ENCODE measurements at regions not wholly inside any gene's neighbourhood (a gene's known extent, or its start where the extent isn't known, plus 50 kb on each side); places are given as distances from the start of the nearest gene placed in this dataset.

DNA sequence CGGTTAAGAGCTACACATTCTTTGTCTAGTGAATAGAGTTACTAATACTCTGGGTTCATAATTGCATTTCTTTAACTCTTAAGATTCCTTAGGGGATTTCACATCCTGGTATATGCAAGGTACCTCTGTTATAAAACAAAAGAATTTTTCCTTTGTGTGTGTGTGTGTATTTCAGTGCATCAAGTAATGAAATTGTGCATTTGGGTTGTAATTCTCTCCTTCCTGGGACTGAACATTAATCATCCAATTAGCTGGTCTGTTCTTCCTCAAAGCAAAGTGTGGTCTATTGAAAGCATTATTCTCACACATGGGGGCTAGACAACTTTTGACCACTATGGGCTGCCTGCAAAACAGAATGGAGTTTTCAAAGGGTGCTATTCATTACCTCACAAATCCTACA is 74.0 kb downstream of the ZC3H11B start:
- CTCF ChIA-PET = interaction anchor here (1.4 kb wide), 1 partner anchor 122 kb away, joined by 3 read pairs; no protein-coding TSS in a partner anchor
- no peaks in the 10 kb centered on the region for H3K4me1 Mint-ChIP-seq
- H3K27me3 Mint-ChIP-seq = no peaks in the 10 kb centered on the region
- DNase-seq = no peak
- H3K4me3 Mint-ChIP-seq = no peak overlapping the region
- H3K27ac Mint-ChIP-seq = no peak overlapping the region
- H3K36me3 Mint-ChIP-seq = no peaks in the 10 kb centered on the region
- no peaks in the 10 kb centered on the region for H3K9me3 Mint-ChIP-seq (ENCODE audit: low read depth)
- ATAC-seq = no peak

DNA sequence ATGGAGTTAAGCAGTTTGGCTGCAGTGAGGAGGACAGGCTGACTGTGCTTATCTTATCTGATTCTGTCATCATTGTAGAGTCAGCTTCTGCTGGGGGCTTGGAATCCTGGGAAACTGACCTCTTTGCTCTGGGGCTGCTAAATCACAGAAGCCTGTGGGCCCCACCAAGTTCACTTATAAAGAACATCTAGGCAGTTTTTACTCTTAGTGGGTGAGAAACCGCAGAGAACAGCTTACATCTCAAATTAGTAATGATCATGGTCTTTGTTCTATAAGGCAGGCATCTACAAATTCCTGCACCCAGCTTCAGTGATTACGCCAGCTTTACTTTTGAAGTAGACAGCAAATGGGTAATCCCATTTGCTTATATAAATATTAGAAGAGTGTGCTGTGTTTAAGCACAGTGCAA is 75.7 kb downstream of the ZC3H11B start:
- no peak for ATAC-seq
- no peaks in the 10 kb centered on the region for H3K27me3 Mint-ChIP-seq
- CTCF ChIA-PET = interaction anchor here (1.2 kb wide), 1 partner anchor 94 kb away, joined by 3 read pairs; no protein-coding TSS in a partner anchor
- H3K9me3 Mint-ChIP-seq (ENCODE audit: low read depth) = no peaks in the 10 kb centered on the region
- no peaks in the 10 kb centered on the region for H3K4me1 Mint-ChIP-seq
- no peak overlapping the region for H3K27ac Mint-ChIP-seq
- no peak for DNase-seq
- no peak overlapping the region for H3K4me3 Mint-ChIP-seq
- H3K36me3 Mint-ChIP-seq = no peaks in the 10 kb centered on the region

DNA sequence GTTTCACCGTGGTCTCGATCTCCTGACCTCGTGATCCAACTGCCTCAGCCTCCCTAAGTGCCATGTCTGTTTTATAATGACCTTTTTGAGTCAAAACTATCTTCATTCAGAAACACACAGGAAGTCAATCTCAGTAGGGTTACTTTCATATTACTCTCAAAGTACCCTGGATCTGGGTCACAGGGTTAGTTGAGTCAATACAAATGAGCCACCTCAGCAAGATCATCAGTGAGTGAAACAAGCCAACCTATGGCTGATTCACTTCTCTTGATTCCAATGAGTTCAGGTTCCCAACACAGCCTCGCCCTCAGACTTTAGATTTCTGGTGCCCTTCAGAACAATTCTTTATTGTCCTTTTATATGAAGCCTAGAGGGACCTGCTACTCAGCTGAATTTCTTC is 76.9 kb downstream of the ZC3H11B start:
- DNase-seq (no peak), ATAC-seq (no peak)
- Mint-ChIP-seq H3K27me3 (no peaks in the 10 kb centered on the region), H3K9me3 (ENCODE audit: low read depth) (no peaks in the 10 kb centered on the region), H3K36me3 (no peaks in the 10 kb centered on the region), H3K4me1 (no peaks in the 10 kb centered on the region), H3K27ac (no peak overlapping the region), H3K4me3 (no peak overlapping the region)
- CTCF ChIA-PET = no interaction called here

DNA sequence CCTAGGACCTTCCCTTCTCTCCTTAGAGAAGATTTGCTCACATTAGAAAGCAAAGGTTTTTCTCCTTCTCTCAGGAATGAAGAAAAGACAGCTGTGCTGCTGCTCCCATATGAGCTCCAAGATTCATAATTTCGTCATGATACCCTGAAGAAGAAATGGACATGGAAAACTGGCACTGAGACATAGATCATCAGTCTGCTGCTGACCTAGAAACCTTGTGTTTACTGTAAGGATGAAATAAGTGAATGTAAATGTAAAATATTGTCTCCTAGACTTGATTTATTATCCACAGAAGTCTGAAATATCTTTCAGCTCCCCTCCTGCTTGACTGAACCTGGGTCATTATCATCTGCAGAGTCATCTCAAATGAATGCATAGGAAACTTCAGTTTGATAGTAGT is 77.9 kb downstream of the ZC3H11B start:
- no peak overlapping the region for H3K27ac Mint-ChIP-seq
- no peaks in the 10 kb centered on the region for H3K4me1 Mint-ChIP-seq
- H3K36me3 Mint-ChIP-seq = no peaks in the 10 kb centered on the region
- DNase-seq (no peak), ATAC-seq (no peak)
- H3K27me3 Mint-ChIP-seq = no peaks in the 10 kb centered on the region
- no peak overlapping the region for H3K4me3 Mint-ChIP-seq
- no peaks in the 10 kb centered on the region for H3K9me3 Mint-ChIP-seq (ENCODE audit: low read depth)
- CTCF ChIA-PET = no interaction called here

DNA sequence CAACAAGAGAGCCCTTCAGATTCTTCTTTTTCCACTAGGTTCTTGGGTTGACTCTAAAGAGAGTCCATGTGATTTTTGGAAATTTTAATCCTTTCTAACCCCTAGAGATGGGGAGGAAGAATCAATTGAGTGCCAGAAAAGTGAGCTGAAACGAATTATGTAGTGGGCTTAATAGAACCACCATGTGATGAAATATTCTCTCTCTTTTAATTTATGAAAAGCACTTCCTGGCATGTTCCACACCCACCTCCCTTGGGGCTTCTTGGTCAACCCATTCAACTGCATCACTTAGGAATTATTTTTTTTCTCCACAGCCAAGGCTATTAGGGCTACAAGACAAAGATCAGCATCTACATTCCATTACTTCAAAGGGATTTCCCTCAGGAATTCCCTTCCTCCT is 79.6 kb downstream of the ZC3H11B start:
- no peak for ATAC-seq
- CTCF ChIA-PET = no interaction called here
- Mint-ChIP-seq H3K27me3 (no peaks in the 10 kb centered on the region), H3K4me3 (no peak overlapping the region), H3K9me3 (ENCODE audit: low read depth) (no peaks in the 10 kb centered on the region), H3K27ac (no peak overlapping the region), H3K36me3 (no peaks in the 10 kb centered on the region), H3K4me1 (no peaks in the 10 kb centered on the region)
- DNase-seq = no peak

DNA sequence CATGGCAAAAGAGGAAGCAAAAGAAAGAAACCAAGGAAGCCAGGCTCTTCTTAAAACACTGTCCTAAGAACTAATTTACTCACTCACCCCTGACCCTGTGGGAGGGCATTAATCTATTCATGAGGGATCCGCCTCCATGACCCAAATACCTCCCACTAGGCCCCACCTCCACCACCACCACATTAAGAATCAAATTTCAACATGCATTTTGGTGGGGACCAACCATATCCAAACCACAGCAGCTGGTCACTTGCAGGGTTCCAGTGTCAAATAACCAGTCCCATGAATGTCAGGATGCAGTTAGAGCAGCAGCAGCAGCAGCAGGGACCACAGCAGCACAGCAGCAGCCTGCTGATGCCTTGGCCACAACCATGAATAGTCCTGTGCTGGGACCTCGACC is 83.8 kb downstream of the ZC3H11B start:
- Mint-ChIP-seq H3K4me1 (no peaks in the 10 kb centered on the region), H3K4me3 (no peak overlapping the region), H3K27ac (no peak overlapping the region), H3K9me3 (ENCODE audit: low read depth) (no peaks in the 10 kb centered on the region), H3K27me3 (no peaks in the 10 kb centered on the region), H3K36me3 (no peaks in the 10 kb centered on the region)
- CTCF ChIA-PET = no interaction called here
- ATAC-seq = no peak
- DNase-seq = no peak

DNA sequence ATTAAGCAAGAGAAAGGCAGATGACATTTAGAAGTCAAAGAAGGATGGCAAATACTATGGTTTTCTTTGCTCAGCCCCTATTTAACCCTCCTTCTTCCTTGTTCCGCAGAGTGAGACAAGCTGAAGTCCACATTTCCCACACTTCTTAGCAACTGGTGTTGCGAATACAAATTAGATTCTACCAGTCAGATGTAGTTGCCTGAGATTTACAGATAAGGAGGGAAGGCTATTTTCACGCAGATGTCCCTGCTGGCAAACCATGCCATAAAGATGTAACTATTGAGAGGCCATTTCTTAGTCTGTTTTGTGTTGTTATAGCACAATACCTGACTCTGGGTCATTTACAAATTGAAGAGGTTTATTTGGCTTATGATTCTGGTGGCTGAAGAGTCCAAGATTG is 84.3 kb downstream of the ZC3H11B start:
- H3K4me3 Mint-ChIP-seq = no peak overlapping the region

DNA sequence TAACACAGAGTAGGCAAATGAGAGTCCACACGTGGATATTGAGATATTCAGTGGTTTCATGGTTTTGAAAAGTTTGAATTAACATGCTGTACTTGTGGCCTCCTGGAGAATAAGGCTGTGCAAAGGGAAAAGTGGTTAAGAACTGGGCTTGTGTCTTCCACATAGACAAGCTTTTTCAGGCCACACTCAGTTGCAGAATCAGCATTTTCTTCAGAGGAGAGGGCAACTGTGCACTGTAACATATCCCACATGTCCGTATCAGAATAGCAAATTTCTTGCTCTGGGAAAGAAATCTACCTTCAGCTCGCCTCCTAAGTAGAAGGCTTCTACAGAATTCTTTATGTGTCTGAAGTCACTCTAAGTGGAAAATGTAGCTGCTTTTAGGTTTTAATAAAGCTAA is 84.9 kb downstream of the ZC3H11B start:
- H3K9me3 Mint-ChIP-seq (ENCODE audit: low read depth) = no peaks in the 10 kb centered on the region
- DNase-seq = no peak
- no peak overlapping the region for H3K27ac Mint-ChIP-seq
- H3K4me3 Mint-ChIP-seq = no peak overlapping the region
- CTCF ChIA-PET = no interaction called here
- H3K4me1 Mint-ChIP-seq = no peaks in the 10 kb centered on the region
- ATAC-seq = no peak
- no peaks in the 10 kb centered on the region for H3K36me3 Mint-ChIP-seq
- no peaks in the 10 kb centered on the region for H3K27me3 Mint-ChIP-seq

More for the DNA sequence above, 84.3 kb downstream of the ZC3H11B start:
- no peaks in the 10 kb centered on the region for H3K36me3 Mint-ChIP-seq
- ATAC-seq (no peak), DNase-seq (no peak)
- H3K27ac Mint-ChIP-seq = no peak overlapping the region
- CTCF ChIA-PET = no interaction called here
- no peaks in the 10 kb centered on the region for H3K9me3 Mint-ChIP-seq (ENCODE audit: low read depth)
- no peaks in the 10 kb centered on the region for H3K27me3 Mint-ChIP-seq
- H3K4me1 Mint-ChIP-seq = no peaks in the 10 kb centered on the region

DNA sequence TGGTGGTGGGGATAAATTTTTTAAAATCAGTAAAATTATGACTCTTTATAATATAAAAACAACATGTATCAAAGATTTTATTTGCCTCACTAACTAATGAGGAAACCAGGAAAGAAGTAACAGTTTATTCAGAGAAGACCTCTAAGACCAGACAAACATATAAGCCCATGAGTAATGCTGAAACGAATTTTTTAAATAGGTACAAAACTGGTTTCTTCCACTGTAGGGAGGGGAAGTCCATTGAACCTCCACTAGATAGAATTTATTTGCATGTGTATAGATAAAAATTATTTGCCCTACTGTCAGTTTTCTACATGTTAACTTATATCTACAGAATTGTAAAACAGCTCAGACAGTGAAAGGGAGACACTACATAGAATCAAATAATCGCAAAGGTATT is 86.8 kb downstream of the ZC3H11B start:
- no peak overlapping the region for H3K4me3 Mint-ChIP-seq
- H3K36me3 Mint-ChIP-seq = no peaks in the 10 kb centered on the region
- H3K27ac Mint-ChIP-seq = no peak overlapping the region
- CTCF ChIA-PET = no interaction called here
- DNase-seq = no peak
- no peak for ATAC-seq
- H3K9me3 Mint-ChIP-seq (ENCODE audit: low read depth) = no peaks in the 10 kb centered on the region
- H3K4me1 Mint-ChIP-seq = no peaks in the 10 kb centered on the region
- H3K27me3 Mint-ChIP-seq = no peaks in the 10 kb centered on the region

DNA sequence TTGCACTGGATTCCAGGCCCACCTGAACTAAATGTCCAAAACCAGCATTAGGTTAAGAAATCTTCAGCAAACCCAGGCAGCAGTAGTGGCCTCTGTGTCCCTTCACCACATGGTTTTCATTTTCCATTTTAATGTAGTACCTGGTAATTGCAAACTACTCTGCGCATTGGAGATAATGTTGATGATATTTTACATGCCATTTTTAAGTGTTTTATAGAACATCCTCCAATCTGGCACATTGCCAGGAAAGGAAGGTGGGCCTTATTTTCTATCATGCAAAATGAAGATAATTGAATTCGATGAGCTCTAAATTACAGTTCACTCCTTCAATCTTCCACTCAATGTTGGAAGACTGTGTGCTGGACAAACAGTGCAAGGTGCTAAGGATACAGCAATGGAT is 89.5 kb downstream of the ZC3H11B start:
- ATAC-seq (no peak), DNase-seq (no peak)
- H3K36me3 Mint-ChIP-seq = no peaks in the 10 kb centered on the region
- H3K27ac Mint-ChIP-seq = no peak overlapping the region
- no peaks in the 10 kb centered on the region for H3K27me3 Mint-ChIP-seq
- H3K4me1 Mint-ChIP-seq = no peaks in the 10 kb centered on the region
- no peak overlapping the region for H3K4me3 Mint-ChIP-seq
- CTCF ChIA-PET = no interaction called here
- H3K9me3 Mint-ChIP-seq (ENCODE audit: low read depth) = no peaks in the 10 kb centered on the region

DNA sequence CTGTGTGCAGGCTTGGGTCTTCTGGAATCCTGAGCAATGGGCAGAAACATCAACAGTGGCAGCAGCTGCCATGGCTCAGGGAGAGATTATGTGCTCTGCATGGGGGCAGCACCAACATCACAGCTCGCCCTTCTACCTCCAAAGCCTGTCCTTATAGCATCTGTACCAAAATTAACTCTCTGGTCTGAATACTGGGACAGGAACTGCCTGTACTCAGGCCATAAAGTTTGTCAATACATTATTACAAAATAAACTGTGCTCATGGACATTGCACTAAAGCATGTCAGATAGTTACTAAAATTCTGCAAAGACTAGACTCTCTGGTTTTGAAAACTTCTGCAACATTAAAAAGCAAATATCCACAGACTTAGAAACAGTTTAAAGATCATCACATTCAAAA is 91.6 kb downstream of the ZC3H11B start:
- Mint-ChIP-seq H3K27me3 (no peaks in the 10 kb centered on the region), H3K4me1 (no peaks in the 10 kb centered on the region), H3K4me3 (no peak overlapping the region), H3K9me3 (ENCODE audit: low read depth) (no peaks in the 10 kb centered on the region), H3K36me3 (no peaks in the 10 kb centered on the region), H3K27ac (no peak overlapping the region)
- CTCF ChIA-PET = no interaction called here
- DNase-seq (no peak), ATAC-seq (no peak)

DNA sequence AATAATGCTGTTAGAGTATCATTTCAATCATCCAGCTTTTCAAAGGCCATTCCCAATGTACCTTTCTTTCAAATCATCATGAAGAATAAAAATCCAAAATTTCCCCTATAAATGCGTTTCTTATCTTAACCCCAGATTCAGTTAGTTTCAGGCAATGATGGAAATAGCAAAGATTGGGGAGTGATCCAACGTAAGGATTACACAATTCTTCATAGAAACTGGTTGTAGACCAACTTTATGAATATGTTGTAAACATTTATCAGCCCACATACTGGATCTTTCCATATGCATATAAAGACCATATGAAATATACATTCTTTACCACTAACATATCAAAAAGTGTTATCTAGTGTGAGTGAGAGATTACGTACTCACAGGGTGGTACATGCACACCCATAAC is 92.7 kb downstream of the ZC3H11B start:
- Mint-ChIP-seq H3K27me3 (no peaks in the 10 kb centered on the region), H3K4me1 (no peaks in the 10 kb centered on the region), H3K36me3 (no peaks in the 10 kb centered on the region), H3K4me3 (no peak overlapping the region), H3K27ac (no peak overlapping the region), H3K9me3 (ENCODE audit: low read depth) (no peaks in the 10 kb centered on the region)
- ATAC-seq (no peak), DNase-seq (no peak)
- CTCF ChIA-PET = no interaction called here

DNA sequence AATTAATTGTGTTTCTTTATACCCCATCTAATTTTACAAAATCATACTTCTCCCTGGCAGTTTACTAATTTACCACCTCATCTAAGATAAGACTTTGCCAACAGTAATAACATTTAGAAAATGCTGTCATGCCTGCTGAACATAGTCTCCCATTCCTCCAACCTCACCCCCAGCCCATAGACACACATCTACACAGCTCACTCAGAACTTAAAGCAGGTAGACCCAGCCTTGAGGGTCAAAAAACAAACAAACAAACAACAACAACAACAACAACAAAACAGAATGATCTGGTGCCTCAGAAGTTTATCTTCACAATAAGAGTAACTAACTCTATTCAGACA is 94.0 kb downstream of the ZC3H11B start:
- no peaks in the 10 kb centered on the region for H3K27me3 Mint-ChIP-seq
- DNase-seq (no peak), ATAC-seq (no peak)
- no peak overlapping the region for H3K4me3 Mint-ChIP-seq
- CTCF ChIA-PET = no interaction called here
- no peaks in the 10 kb centered on the region for H3K4me1 Mint-ChIP-seq
- no peak overlapping the region for H3K27ac Mint-ChIP-seq
- H3K9me3 Mint-ChIP-seq (ENCODE audit: low read depth) = no peaks in the 10 kb centered on the region
- H3K36me3 Mint-ChIP-seq = no peaks in the 10 kb centered on the region

DNA sequence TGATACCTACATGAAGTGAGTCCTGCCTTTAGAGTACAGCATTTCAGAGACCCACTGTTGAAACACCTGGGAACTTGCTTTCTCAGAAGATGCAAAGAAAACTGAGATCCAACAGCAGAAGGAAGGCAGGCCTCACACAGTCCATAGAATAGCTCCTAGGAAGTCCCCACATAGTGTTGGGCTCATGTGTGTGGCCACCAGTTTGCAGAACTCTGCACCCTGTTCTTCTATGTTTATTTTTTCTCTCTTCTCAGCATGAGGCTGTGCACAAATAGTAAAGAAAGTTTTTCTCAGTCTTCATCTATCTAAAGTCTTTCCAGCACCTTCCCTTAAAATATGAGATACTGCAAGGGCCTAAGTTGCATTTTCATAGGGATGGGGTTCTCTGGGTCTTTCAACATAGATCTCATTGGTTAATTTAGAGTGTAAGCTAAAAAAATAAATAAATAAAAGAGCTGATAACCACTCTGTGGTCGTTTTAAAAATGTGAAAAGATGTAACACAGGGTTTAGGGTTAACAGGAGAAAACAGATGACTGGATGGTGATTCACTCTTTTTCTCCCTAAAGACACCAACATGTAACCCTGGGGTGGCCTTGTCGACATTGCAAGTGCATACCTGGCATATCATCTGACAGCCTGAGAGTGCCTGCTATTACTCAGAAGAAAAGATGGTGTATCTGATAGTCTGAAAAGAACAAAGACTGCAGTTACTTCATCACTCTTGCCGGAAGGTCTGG is 94.6 kb downstream of the ZC3H11B start:
- DNase-seq = no peak

DNA sequence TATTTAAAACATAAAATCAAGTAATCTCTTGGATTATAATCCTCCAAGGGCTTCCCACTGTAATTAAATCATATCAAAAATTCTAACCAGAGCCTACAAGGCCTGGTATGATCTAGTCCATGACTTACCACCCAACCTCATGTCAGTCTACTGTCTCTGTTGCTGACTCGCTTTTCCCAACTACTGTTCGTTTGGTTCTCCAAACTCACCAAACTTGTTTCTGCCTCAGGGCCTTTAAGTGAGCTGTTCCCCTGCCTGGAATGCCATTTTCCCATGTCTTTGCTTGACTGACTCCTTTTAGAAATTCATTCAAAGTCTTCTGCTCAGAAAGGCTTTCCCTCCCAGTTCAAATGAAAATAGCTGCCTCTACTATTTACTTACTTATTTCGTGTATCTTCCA is 95.9 kb downstream of the ZC3H11B start:
- ATAC-seq (no peak), DNase-seq (no peak)
- H3K4me3 Mint-ChIP-seq = no peak overlapping the region
- no peak overlapping the region for H3K27ac Mint-ChIP-seq
- CTCF ChIA-PET = no interaction called here
- H3K9me3 Mint-ChIP-seq (ENCODE audit: low read depth) = no peaks in the 10 kb centered on the region
- no peaks in the 10 kb centered on the region for H3K4me1 Mint-ChIP-seq
- H3K36me3 Mint-ChIP-seq = no peaks in the 10 kb centered on the region
- H3K27me3 Mint-ChIP-seq = no peaks in the 10 kb centered on the region

More for the DNA sequence above, 94.6 kb downstream of the ZC3H11B start:
- no peaks in the 10 kb centered on the region for H3K4me1 Mint-ChIP-seq
- H3K27ac Mint-ChIP-seq = no peak overlapping the region
- H3K4me3 Mint-ChIP-seq = no peak overlapping the region
- no peaks in the 10 kb centered on the region for H3K27me3 Mint-ChIP-seq
- CTCF ChIA-PET = no interaction called here
- no peak for ATAC-seq
- H3K36me3 Mint-ChIP-seq = no peaks in the 10 kb centered on the region
- no peaks in the 10 kb centered on the region for H3K9me3 Mint-ChIP-seq (ENCODE audit: low read depth)

Data from activated CD8-positive, alpha-beta memory T cell treated with anti-CD3 and anti-CD28 coated beads, Interleukin-2, amount 10 ng/mL, durations not matched to agents 7 days and 5 days (primary cell).